ENCODE measurements at regions not wholly inside any gene's neighbourhood (a gene's known extent, or its start where the extent isn't known, plus 50 kb on each side); places are given as distances from the start of the nearest gene placed in this dataset.
A peak's percentile ranks its signal among the peaks of the same experiment; 100 is the strongest.

DNA sequence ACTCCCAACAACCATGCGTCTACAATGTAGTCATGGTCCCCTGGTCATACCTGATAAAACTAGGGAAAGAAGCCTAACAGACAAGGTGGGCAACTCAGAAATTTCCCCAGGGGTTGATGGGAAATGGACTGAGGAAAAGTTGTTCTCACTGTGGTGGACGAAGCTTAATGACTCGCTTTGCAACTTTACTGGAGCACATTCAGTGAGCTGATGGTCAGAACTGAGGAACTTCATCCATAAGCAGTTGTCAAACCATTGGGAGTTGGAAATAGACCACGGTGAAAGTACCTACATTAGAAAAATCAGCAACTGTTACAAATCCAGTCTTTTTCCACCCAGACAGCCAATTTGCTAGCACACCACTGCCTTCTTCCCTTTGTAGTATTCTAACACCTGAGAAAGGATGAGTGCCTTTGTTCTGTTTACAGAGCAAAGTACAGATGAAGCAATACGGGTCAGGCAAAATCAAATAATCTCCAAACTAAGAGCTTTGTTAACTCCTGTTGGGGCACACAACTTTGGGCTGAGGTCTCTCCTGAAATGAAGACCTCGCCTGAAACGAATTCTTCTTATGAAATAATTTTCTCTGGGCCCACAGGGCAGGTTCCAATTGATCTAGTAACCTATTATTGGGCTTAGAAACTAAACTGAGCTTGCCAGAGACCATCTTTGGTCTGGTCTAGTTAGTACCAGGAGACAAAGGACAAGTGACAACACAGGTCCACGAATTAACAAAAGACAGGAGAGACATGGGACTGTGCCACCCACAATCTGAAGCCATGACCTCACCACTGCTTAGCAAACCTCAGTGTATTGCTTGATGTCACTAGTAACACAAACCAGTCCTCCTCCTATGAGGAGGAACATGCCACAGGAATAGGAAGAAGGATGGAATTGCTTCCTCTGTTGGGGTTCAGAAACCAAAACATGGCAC is 58.9 kb upstream of the NFKB1 start:
- DNase-seq, result no peak

DNA sequence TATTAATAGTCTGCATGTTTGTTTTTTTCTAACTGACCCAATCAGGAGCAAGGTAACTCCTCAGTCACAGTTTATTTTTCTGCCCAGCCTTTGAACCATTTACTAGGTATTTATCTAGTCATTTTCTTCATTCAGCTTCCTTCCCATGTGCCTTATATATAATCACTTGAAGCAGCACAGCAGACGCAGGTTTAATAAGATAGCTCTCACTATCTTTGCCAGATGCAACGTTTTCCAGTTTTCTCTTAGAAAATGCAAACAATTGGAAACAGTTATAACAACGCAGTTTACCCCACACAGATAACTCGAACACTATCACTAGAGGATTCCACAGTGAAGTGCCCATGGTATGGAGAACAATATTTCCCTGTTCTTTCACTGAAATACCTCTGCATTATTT is 56.4 kb upstream of the NFKB1 start:
- DNase-seq, result no peak

DNA sequence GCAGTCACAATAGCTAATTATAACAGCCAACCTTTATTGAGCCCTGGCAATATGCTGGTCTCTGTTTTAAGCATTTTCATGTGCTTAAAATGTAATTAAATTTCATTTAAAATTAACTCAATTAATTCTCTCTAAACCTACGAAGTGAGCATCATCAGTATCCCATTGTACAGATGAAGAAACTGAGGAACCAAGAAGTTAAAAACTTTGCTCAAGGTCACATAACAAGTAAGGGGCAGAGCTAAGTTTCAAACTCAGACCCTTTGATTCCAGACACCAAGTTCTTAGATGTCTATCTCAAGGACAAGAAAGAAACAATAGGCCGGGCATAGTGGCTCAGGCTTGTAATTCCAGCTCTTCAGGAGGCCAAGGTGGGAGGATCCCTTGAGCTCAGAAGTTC is 55.9 kb upstream of the NFKB1 start:
- no peak for DNase-seq

DNA sequence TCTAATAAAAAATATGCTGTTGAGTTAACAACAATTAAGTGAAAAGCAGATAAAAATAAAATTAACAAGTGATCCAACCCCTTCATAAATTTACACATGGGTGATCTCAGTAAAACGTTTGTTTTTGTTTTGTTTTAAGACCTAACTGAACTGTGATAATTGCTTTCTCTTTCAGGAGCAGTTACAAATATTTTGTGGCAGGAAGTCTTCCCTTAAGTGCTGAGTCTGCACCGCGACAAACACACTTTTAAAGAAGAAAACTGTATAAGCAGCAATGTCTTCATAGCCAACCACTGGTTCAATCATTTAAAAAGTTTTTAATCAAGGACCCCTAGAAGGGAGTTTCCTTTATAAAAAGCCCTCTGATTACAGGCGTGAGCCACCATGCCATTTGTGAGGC is 53.7 kb upstream of the NFKB1 start:
- DNase-seq, result no peak

DNA sequence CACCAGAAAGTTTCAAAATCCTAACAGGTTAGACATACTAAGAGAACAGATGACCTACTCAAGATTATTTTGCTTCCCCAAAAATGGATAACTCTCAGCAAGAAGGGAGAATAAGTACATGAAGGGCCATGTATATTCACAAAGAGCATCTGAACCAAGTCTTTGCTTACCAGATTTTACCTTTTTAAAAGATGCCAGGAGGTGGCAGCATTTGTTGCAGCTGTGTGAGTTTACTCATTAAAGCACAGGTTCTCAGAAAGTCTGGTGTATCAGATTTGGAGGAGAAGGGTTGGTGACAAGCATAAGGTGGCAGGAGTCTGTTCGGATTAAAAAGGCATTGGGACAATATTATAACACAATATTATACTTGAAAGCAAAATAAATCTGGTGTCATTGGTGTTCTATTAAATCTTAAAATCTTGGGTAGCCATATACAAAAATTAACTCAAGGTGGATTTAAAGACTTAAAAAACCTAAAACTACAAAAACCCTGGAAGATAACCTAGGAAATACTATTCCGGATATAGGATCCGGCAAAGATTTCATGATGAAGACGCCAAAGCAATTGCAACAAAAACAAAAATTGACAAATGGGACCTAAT is 51.3 kb upstream of the NFKB1 start:
- DNase-seq, result peak; percentile 48

DNA sequence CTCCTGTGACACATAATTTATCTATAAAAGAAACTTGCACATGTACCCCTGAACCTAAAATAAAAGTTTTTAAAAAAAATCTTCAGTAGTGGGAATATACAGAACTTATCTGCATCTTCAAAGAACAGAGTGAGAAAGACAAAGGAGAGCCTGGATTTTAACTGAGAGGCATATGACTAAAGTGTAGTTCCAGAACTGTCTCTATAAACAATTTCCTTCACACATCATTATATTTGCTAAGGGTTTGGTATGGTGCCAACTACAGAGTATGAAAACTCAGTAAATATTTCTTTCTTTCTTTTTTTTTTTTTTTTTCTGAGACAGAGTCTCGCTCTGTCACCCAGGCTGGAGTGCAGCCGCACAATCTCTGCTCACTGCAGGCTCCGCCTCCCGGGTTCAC is 49.9 kb upstream of the NFKB1 start:
- DNase-seq, result no peak
